ENCODE measurements at regions not wholly inside any gene's neighbourhood (a gene's known extent, or its start where the extent isn't known, plus 50 kb on each side); places are given as distances from the start of the nearest gene placed in this dataset.

DNA sequence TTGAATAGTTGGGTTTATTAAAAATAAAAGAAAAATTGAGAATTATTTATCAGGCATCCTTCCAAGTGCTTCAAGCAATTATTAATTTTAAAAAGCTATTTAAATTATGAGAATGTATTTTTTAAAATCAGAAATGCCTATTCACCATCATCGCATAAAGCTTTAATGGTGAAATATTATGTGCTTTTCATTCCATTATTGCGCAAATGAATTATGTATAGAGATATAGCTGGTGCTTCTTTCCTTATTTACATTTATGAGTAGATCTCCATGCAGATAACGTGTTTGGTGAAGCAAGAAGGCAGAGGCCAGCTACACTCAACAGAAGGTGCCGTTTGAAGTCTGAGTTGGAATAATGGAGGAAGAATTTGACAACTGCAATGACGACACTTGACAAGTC, 549.1 kb upstream of the DPP6 start:
- TF ChIP-seq CTCF (IDR thresholded peaks at IDR 0.05; ENCODE audit: extremely low read depth, low read depth, low read length): no peak
- Histone ChIP-seq H3K36me3 (ENCODE audit: insufficient read depth, low read length) (no peaks in the 10 kb centered on the region), H4K20me1 (ENCODE audit: insufficient read depth, low read length) (no peaks in the 10 kb centered on the region), H3K27me3 (ENCODE audit: insufficient read depth, low read length) (no peaks in the 10 kb centered on the region), H3K4me2 (ENCODE audit: insufficient read depth, low read length) (no peak overlapping the region), H3K27ac (ENCODE audit: low read depth, low read length) (no peak overlapping the region), H2AFZ (ENCODE audit: low read length) (no peak overlapping the region), H3K4me1 (ENCODE audit: insufficient read depth, low read length) (no peaks in the 10 kb centered on the region), H3K9me3 (ENCODE audit: low read depth, low read length) (no peaks in the 10 kb centered on the region), H3K79me2 (ENCODE audit: insufficient read depth, low read length) (no peaks in the 10 kb centered on the region), H3K4me3 (ENCODE audit: insufficient read depth, low read length) (no peak overlapping the region)
- DNase-seq (ENCODE audit: insufficient read length, low spot score, missing footprints): no peak

DNA sequence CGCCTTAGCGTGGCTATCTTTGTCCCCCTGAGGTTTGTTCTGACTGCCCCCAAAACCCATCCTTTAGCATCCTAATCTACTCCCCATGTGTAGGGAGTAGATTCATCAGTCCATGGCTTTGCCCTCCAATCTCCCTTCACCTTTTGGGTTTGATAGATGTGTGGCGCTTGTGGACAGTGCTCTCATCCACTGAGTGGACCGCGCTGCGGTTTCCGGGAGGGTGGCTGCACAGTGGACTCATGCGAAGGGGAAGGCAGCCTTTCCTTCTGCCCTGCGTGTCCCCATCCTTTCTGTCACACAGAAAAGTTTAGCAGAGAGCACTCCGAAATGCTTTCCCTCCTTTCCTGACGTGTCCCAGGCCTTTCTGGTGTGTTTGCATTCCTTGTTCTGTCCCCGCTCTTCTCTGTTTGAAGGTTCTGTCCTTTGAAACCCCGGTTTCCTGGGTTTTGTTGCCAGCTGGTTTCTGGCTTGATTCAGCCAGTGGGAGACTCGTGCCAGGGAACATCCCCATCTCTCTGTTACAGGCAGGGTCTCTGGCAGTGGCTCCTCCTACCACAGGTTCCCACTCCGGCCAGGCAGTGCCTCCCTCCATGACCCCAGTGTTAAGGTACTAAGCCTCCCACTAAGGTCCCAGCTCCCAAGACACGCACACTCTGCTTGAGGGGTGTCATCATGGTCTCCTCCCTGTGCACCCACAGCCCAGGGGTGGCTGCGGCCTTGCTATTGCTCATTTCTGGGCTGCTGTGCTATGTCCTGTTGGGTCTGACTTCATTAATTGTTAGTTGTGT, 547.7 kb upstream of the DPP6 start:
- no peaks in the 10 kb centered on the region for H3K9me3 ChIP-seq (ENCODE audit: low read depth, low read length)
- H2AFZ ChIP-seq (ENCODE audit: low read length): no peak overlapping the region
- H3K36me3 ChIP-seq (ENCODE audit: insufficient read depth, low read length): no peaks in the 10 kb centered on the region
- H3K27ac ChIP-seq (ENCODE audit: low read depth, low read length): no peak overlapping the region
- peak; percentile 6 for DNase-seq (ENCODE audit: insufficient read length, low spot score, missing footprints)
- no peaks in the 10 kb centered on the region for H3K27me3 ChIP-seq (ENCODE audit: insufficient read depth, low read length)
- no peaks in the 10 kb centered on the region for H4K20me1 ChIP-seq (ENCODE audit: insufficient read depth, low read length)
- no peak for TF ChIP-seq CTCF (IDR thresholded peaks at IDR 0.05; ENCODE audit: extremely low read depth, low read depth, low read length)
- H3K4me3 ChIP-seq (ENCODE audit: insufficient read depth, low read length): no peak overlapping the region
- H3K4me2 ChIP-seq (ENCODE audit: insufficient read depth, low read length): no peak overlapping the region
- no peaks in the 10 kb centered on the region for H3K4me1 ChIP-seq (ENCODE audit: insufficient read depth, low read length)
- H3K79me2 ChIP-seq (ENCODE audit: insufficient read depth, low read length): no peaks in the 10 kb centered on the region

GRCh38 chr7:153507885-153508284, 544.3 kb upstream of the DPP6 start:
- no peak overlapping the region for H3K27ac ChIP-seq (ENCODE audit: low read depth, low read length)
- H3K4me3 ChIP-seq (ENCODE audit: insufficient read depth, low read length): no peak overlapping the region
- no peaks in the 10 kb centered on the region for H3K4me1 ChIP-seq (ENCODE audit: insufficient read depth, low read length)
- H3K36me3 ChIP-seq (ENCODE audit: insufficient read depth, low read length): no peaks in the 10 kb centered on the region
- H3K9me3 ChIP-seq (ENCODE audit: low read depth, low read length): peaks cover 3% of the 10 kb centered on the region
- no peak for DNase-seq (ENCODE audit: insufficient read length, low spot score, missing footprints)
- no peak overlapping the region for H2AFZ ChIP-seq (ENCODE audit: low read length)
- H3K79me2 ChIP-seq (ENCODE audit: insufficient read depth, low read length): no peaks in the 10 kb centered on the region
- H4K20me1 ChIP-seq (ENCODE audit: insufficient read depth, low read length): no peaks in the 10 kb centered on the region
- H3K4me2 ChIP-seq (ENCODE audit: insufficient read depth, low read length): no peak overlapping the region
- TF ChIP-seq CTCF (IDR thresholded peaks at IDR 0.05; ENCODE audit: extremely low read depth, low read depth, low read length): no peak
- no peaks in the 10 kb centered on the region for H3K27me3 ChIP-seq (ENCODE audit: insufficient read depth, low read length)

DNA sequence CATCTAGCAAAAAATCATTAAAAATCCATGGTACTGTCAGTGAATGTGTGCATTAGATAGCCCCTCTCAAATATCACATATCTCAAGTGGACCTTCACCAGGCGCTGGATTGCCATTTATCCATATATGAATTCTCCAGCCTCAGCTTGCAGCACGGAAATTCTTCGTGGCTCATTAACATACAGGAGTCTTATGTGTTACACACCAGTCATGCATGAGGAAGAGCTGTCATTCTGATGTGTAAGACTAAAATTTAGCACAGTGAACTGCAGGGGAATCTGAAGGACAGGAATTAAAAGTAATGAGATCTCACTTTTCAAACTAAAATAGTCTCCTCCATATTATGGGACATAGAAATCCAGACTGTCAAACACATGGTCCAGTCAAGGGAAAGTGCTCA, 542.4 kb upstream of the DPP6 start:
- no peak for DNase-seq (ENCODE audit: insufficient read length, low spot score, missing footprints)
- Histone ChIP-seq H3K4me1 (ENCODE audit: insufficient read depth, low read length) (no peaks in the 10 kb centered on the region), H3K4me2 (ENCODE audit: insufficient read depth, low read length) (no peak overlapping the region), H3K36me3 (ENCODE audit: insufficient read depth, low read length) (no peaks in the 10 kb centered on the region), H3K79me2 (ENCODE audit: insufficient read depth, low read length) (no peaks in the 10 kb centered on the region), H3K27ac (ENCODE audit: low read depth, low read length) (no peak overlapping the region), H3K27me3 (ENCODE audit: insufficient read depth, low read length) (no peaks in the 10 kb centered on the region), H3K4me3 (ENCODE audit: insufficient read depth, low read length) (no peak overlapping the region), H3K9me3 (ENCODE audit: low read depth, low read length) (peaks cover 3% of the 10 kb centered on the region), H4K20me1 (ENCODE audit: insufficient read depth, low read length) (no peaks in the 10 kb centered on the region), H2AFZ (ENCODE audit: low read length) (no peak overlapping the region)
- no peak for TF ChIP-seq CTCF (IDR thresholded peaks at IDR 0.05; ENCODE audit: extremely low read depth, low read depth, low read length)

Measured in osteoblast (primary cell).